ENCODE measurements at regions not wholly inside any gene's neighbourhood (a gene's known extent, or its start where the extent isn't known, plus 50 kb on each side); places are given as distances from the start of the nearest gene placed in this dataset.

- TF ChIP-seq YY1 (IDR thresholded peaks at IDR 0.05; ENCODE audit: insufficient read depth, insufficient read length) (no peak), ZNF274 (IDR thresholded peaks at IDR 0.05; ENCODE audit: low read depth, low read length) (no peak), SUZ12 (IDR thresholded peaks at IDR 0.05; ENCODE audit: extremely low read depth, insufficient read depth, insufficient read length) (no peak)
- Histone ChIP-seq H3K9ac (ENCODE audit: insufficient read length, low read depth) (no peak overlapping the region), H3K27me3 (ENCODE audit: insufficient read depth, insufficient read length) (no peaks in the 10 kb centered on the region), H3K9me3 (ENCODE audit: insufficient read depth, low read length) (no peaks in the 10 kb centered on the region), H3K36me3 (ENCODE audit: insufficient read depth, insufficient read length, low read length) (no peaks in the 10 kb centered on the region), H3K4me3 (ENCODE audit: insufficient read length, low read depth) (no peak overlapping the region), H3K4me1 (ENCODE audit: insufficient read depth, insufficient read length) (no peaks in the 10 kb centered on the region)
- DNase-seq (ENCODE audit: low read depth, low spot score) = no peak
These were observed 340.0 kb downstream of the C12orf50 start for GRCh38 chr12:87689196-87689595.

DNA sequence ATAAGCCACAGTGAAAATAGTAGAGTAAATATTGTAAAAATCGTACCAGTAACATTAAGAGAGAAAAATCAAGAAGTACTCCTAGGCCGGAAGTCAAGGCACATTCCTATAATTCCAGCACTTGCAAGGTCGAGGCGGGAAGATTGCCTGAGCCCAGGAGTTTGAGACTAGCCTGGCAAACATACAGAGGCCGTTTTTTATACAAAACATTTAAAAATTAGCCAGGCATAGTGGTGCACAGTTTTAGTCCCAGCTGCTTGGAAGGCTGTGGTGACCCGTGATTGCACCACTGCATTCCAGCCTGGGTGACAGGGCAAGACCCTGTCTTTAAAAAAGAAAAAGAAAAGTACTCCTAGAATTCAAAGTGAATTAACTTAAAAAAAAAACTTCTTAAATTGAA is 341.8 kb downstream of the C12orf50 start:
- Histone ChIP-seq H3K9me3 (ENCODE audit: insufficient read depth, low read length) (no peaks in the 10 kb centered on the region), H3K4me1 (ENCODE audit: insufficient read depth, insufficient read length) (no peaks in the 10 kb centered on the region), H3K4me3 (ENCODE audit: insufficient read length, low read depth) (no peak overlapping the region), H3K27me3 (ENCODE audit: insufficient read depth, insufficient read length) (no peaks in the 10 kb centered on the region), H3K36me3 (ENCODE audit: insufficient read depth, insufficient read length, low read length) (no peaks in the 10 kb centered on the region), H3K9ac (ENCODE audit: insufficient read length, low read depth) (no peak overlapping the region)
- DNase-seq (ENCODE audit: low read depth, low spot score) = peak; percentile 25
- TF ChIP-seq ZNF274 (IDR thresholded peaks at IDR 0.05; ENCODE audit: low read depth, low read length) = no peak
- no peak for TF ChIP-seq SUZ12 (IDR thresholded peaks at IDR 0.05; ENCODE audit: extremely low read depth, insufficient read depth, insufficient read length)
- no peak for TF ChIP-seq YY1 (IDR thresholded peaks at IDR 0.05; ENCODE audit: insufficient read depth, insufficient read length)

GRCh38 chr12:87685696-87686095 is 343.5 kb downstream of the C12orf50 start:
- Histone ChIP-seq H3K4me1 (ENCODE audit: insufficient read depth, insufficient read length) (no peaks in the 10 kb centered on the region), H3K9me3 (ENCODE audit: insufficient read depth, low read length) (no peaks in the 10 kb centered on the region), H3K4me3 (ENCODE audit: insufficient read length, low read depth) (no peak overlapping the region), H3K36me3 (ENCODE audit: insufficient read depth, insufficient read length, low read length) (no peaks in the 10 kb centered on the region), H3K9ac (ENCODE audit: insufficient read length, low read depth) (no peak overlapping the region), H3K27me3 (ENCODE audit: insufficient read depth, insufficient read length) (no peaks in the 10 kb centered on the region)
- DNase-seq (ENCODE audit: low read depth, low spot score) = no peak
- TF ChIP-seq SUZ12 (IDR thresholded peaks at IDR 0.05; ENCODE audit: extremely low read depth, insufficient read depth, insufficient read length) (no peak), ZNF274 (IDR thresholded peaks at IDR 0.05; ENCODE audit: low read depth, low read length) (no peak), YY1 (IDR thresholded peaks at IDR 0.05; ENCODE audit: insufficient read depth, insufficient read length) (no peak)

GRCh38 chr12:87679251-87679650 is 349.9 kb downstream of the C12orf50 start:
- Histone ChIP-seq H3K9me3 (ENCODE audit: insufficient read depth, low read length) (no peaks in the 10 kb centered on the region), H3K36me3 (ENCODE audit: insufficient read depth, insufficient read length, low read length) (no peaks in the 10 kb centered on the region), H3K4me3 (ENCODE audit: insufficient read length, low read depth) (no peak overlapping the region), H3K9ac (ENCODE audit: insufficient read length, low read depth) (no peak overlapping the region), H3K27me3 (ENCODE audit: insufficient read depth, insufficient read length) (no peaks in the 10 kb centered on the region), H3K4me1 (ENCODE audit: insufficient read depth, insufficient read length) (no peaks in the 10 kb centered on the region)
- no peak for TF ChIP-seq YY1 (IDR thresholded peaks at IDR 0.05; ENCODE audit: insufficient read depth, insufficient read length)
- no peak for TF ChIP-seq SUZ12 (IDR thresholded peaks at IDR 0.05; ENCODE audit: extremely low read depth, insufficient read depth, insufficient read length)
- no peak for TF ChIP-seq ZNF274 (IDR thresholded peaks at IDR 0.05; ENCODE audit: low read depth, low read length)
- DNase-seq (ENCODE audit: low read depth, low spot score) = no peak

DNA sequence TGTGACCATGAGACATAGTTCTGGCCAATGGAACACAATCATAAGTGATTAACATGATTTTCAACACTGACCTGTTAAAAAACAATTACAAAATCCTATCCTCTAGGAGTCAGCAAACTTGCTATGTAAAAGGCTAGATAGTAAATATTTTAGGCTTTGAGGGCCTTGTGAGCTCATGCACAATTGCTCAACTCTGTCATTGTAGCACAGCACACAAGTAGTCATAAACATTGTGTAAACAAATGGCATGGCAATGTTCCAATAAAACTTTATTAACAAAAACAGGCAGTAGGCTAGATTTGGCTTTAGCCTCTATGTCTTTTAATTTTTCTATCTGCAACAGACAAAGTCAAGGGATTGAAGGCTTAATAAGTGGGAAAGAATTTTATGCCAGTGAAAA is 350.7 kb downstream of the C12orf50 start:
- Histone ChIP-seq H3K9me3 (ENCODE audit: insufficient read depth, low read length) (no peaks in the 10 kb centered on the region), H3K36me3 (ENCODE audit: insufficient read depth, insufficient read length, low read length) (no peaks in the 10 kb centered on the region), H3K27me3 (ENCODE audit: insufficient read depth, insufficient read length) (no peaks in the 10 kb centered on the region), H3K9ac (ENCODE audit: insufficient read length, low read depth) (no peak overlapping the region), H3K4me1 (ENCODE audit: insufficient read depth, insufficient read length) (no peaks in the 10 kb centered on the region), H3K4me3 (ENCODE audit: insufficient read length, low read depth) (no peak overlapping the region)
- DNase-seq (ENCODE audit: low read depth, low spot score) = no peak
- no peak for TF ChIP-seq ZNF274 (IDR thresholded peaks at IDR 0.05; ENCODE audit: low read depth, low read length)
- no peak for TF ChIP-seq YY1 (IDR thresholded peaks at IDR 0.05; ENCODE audit: insufficient read depth, insufficient read length)
- TF ChIP-seq SUZ12 (IDR thresholded peaks at IDR 0.05; ENCODE audit: extremely low read depth, insufficient read depth, insufficient read length) = no peak

DNA sequence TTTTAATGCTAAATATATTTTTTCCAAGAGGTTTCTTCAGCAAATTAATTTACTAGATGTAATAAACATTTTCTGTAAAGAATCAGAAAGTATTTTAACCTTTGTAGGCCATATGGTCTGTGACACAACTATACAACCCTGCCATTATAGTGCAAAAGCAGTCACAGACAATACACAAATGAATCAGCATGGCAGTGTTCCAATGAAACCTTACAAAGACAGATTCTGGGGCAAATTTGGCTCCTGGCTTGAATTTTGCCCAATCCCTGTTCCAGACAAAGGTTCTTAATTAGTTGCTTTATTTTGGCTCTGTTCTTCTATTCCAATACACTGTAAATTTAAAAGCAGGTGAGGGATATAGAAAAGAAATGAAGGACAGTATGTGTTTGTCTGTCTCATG is 352.5 kb downstream of the C12orf50 start:
- no peak overlapping the region for H3K9ac ChIP-seq (ENCODE audit: insufficient read length, low read depth)
- H3K27me3 ChIP-seq (ENCODE audit: insufficient read depth, insufficient read length) = no peaks in the 10 kb centered on the region
- no peaks in the 10 kb centered on the region for H3K36me3 ChIP-seq (ENCODE audit: insufficient read depth, insufficient read length, low read length)
- TF ChIP-seq SUZ12 (IDR thresholded peaks at IDR 0.05; ENCODE audit: extremely low read depth, insufficient read depth, insufficient read length) (no peak), YY1 (IDR thresholded peaks at IDR 0.05; ENCODE audit: insufficient read depth, insufficient read length) (no peak), ZNF274 (IDR thresholded peaks at IDR 0.05; ENCODE audit: low read depth, low read length) (no peak)
- H3K9me3 ChIP-seq (ENCODE audit: insufficient read depth, low read length) = no peaks in the 10 kb centered on the region
- no peak for DNase-seq (ENCODE audit: low read depth, low spot score)
- no peak overlapping the region for H3K4me3 ChIP-seq (ENCODE audit: insufficient read length, low read depth)
- no peaks in the 10 kb centered on the region for H3K4me1 ChIP-seq (ENCODE audit: insufficient read depth, insufficient read length)

DNA sequence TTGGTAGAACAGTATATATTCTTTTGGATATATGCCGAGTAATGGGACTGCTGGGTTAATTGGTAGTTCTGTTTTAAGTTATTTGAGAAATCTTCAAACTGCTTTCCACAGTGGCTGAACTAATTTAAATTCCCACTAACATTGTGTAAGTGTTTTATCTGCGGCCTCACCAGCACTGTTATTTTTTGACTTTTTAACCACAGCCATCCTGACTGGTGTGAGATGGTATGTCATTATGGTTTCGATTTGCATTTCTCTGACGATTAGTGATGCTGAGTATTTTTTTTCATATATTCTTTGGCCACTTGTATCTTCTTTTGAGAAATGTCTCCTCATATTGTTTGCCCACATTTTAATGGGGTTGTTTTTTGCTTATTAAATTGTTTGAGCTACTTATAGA is 357.4 kb downstream of the C12orf50 start:
- Histone ChIP-seq H3K36me3 (ENCODE audit: insufficient read depth, insufficient read length, low read length) (no peaks in the 10 kb centered on the region), H3K9me3 (ENCODE audit: insufficient read depth, low read length) (peaks cover 3% of the 10 kb centered on the region; the same call in 1 of the 2 replicates), H3K9ac (ENCODE audit: insufficient read length, low read depth) (no peak overlapping the region), H3K4me1 (ENCODE audit: insufficient read depth, insufficient read length) (no peaks in the 10 kb centered on the region), H3K27me3 (ENCODE audit: insufficient read depth, insufficient read length) (no peaks in the 10 kb centered on the region), H3K4me3 (ENCODE audit: insufficient read length, low read depth) (no peak overlapping the region)
- no peak for TF ChIP-seq SUZ12 (IDR thresholded peaks at IDR 0.05; ENCODE audit: extremely low read depth, insufficient read depth, insufficient read length)
- no peak for TF ChIP-seq YY1 (IDR thresholded peaks at IDR 0.05; ENCODE audit: insufficient read depth, insufficient read length)
- TF ChIP-seq ZNF274 (IDR thresholded peaks at IDR 0.05; ENCODE audit: low read depth, low read length) = no peak
- no peak for DNase-seq (ENCODE audit: low read depth, low spot score)
